Mesendoderm (in vitro differentiated cells): ENCODE measurements at regions not wholly inside any gene's neighbourhood (a gene's known extent, or its start where the extent isn't known, plus 50 kb on each side); places are given as distances from the start of the nearest gene placed in this dataset.
A peak's percentile ranks its signal among the peaks of the same experiment; 100 is the strongest.

Source experiments
- DNase-seq: peaks from one replicate; pipeline ENCODE4 v3.0.0; 2013
- H2AK5ac ChIP-seq: 2 replicates; pipeline ENCODE4 v1.6.1; 2013; ENCODE audit warnings: low read length, inconsistent platforms
- H2BK120ac ChIP-seq: 2 replicates; pipeline ENCODE4 v1.6.1; 2013; ENCODE audit warnings: low read depth, mild to moderate bottlenecking, low read length, moderate library complexity, mixed read lengths
- H2BK15ac ChIP-seq: replicated peaks from 2 replicates; pipeline ENCODE4 v1.6.1; 2013; ENCODE audit warnings: low read depth, mild to moderate bottlenecking, moderate library complexity
- H2BK5ac ChIP-seq: 2 replicates; pipeline ENCODE4 v1.6.1; 2013; ENCODE audit warnings: low read length, inconsistent platforms
- H3K18ac ChIP-seq: 2 replicates; pipeline ENCODE4 v1.6.1; 2013; ENCODE audit warnings: mild to moderate bottlenecking, low read length, mixed read lengths
- H3K23ac ChIP-seq: one replicate; pipeline ENCODE4 v1.6.1; 2013; ENCODE audit warnings: low read length
- H3K27ac ChIP-seq: 2 replicates; pipeline ENCODE4 v1.5.1; 2013; ENCODE audit warnings: low read depth, mild to moderate bottlenecking, inconsistent platforms, low read length, moderate library complexity
- H3K27me3 ChIP-seq: 2 replicates; pipeline ENCODE4 v1.6.1; 2013; ENCODE audit warnings: low read length, control low read depth, mild to moderate bottlenecking, inconsistent platforms; ENCODE audit not compliant: insufficient read depth, poor library complexity
- H3K36me3 ChIP-seq: 2 replicates; pipeline ENCODE4 v1.6.1; 2013; ENCODE audit warnings: low read length, inconsistent platforms; ENCODE audit not compliant: control insufficient read depth, insufficient read depth
- H3K4ac ChIP-seq: one replicate; pipeline ENCODE4 v1.6.1; 2013; ENCODE audit warnings: low read depth, mild to moderate bottlenecking, low read length, moderate library complexity
- H3K4me1 ChIP-seq: 2 replicates; pipeline ENCODE4 v1.6.1; 2013; ENCODE audit warnings: low read depth, low read length, inconsistent platforms; ENCODE audit not compliant: control insufficient read depth
- H3K4me2 ChIP-seq: 2 replicates; pipeline ENCODE4 v1.6.1; 2013; ENCODE audit warnings: low read length
- H3K4me3 ChIP-seq: 2 replicates; pipeline ENCODE4 v1.5.1; 2013; ENCODE audit warnings: mild to moderate bottlenecking, low read length
- H3K56ac ChIP-seq: one replicate; pipeline ENCODE4 v1.6.1; 2013; ENCODE audit warnings: low read length
- H3K79me1 ChIP-seq: 2 replicates; pipeline ENCODE4 v1.6.1; 2013; ENCODE audit warnings: low read length, inconsistent platforms
- H3K79me2 ChIP-seq: 2 replicates; pipeline ENCODE4 v1.6.1; 2013; ENCODE audit warnings: mild to moderate bottlenecking, low read length; ENCODE audit not compliant: control insufficient read depth, insufficient read depth
- H3K9ac ChIP-seq: 2 replicates; pipeline ENCODE4 v1.6.1; 2013; ENCODE audit warnings: low read length, inconsistent platforms
- H4K5ac ChIP-seq: one replicate; pipeline ENCODE4 v1.6.1; 2013; ENCODE audit warnings: low read length
- H4K8ac ChIP-seq: one replicate; pipeline ENCODE4 v1.6.1; 2013; ENCODE audit warnings: low read depth, mild to moderate bottlenecking, control low read depth, low read length, moderate library complexity
- WGBS: extraction: QIAGEN DNeasy Blood & Tissue Kit; methylation state at CpG from one replicate; pipeline ENCODE4 v1.1.7; 2013; ENCODE audit warnings: low lambda C conversion rate, missing lambda C conversion rate; ENCODE audit not compliant: insufficient coverage; ENCODE audit errors: extremely low coverage; 5-methylcytosine and 5-hydroxymethylcytosine counted together

DNA sequence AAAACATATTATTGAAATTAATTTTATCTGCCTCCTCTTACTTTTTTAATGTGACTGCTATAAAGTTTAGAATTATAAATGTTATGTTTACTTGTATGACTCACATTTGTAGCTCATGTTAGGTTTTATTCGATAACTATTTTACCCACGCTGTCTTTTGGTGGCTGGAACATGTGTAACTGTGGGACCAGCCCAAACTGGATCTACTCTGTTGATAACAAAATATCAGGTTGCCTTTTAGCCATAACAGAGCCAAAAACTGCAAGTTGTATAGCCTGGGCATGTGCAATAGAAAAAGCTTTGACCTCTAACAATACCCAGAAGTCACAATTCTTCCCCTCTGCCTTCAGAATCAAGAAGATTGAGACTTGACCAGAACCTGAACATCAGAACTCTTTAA, 356.5 kb downstream of the PRELID2 start:
- H3K4me2 ChIP-seq, result no peak overlapping the region
- no peaks in the 10 kb centered on the region for H3K79me1 ChIP-seq
- no peaks in the 10 kb centered on the region for H3K27me3 ChIP-seq
- H3K9ac ChIP-seq, result no peak overlapping the region
- no peak overlapping the region for H2BK120ac ChIP-seq
- no peak overlapping the region for H4K5ac ChIP-seq
- H3K4me3 ChIP-seq, result no peak overlapping the region
- no peak overlapping the region for H2BK5ac ChIP-seq
- no peak overlapping the region for H4K8ac ChIP-seq
- WGBS, result no CpG with 5 or more reads among the region's 2 CpGs
- H3K27ac ChIP-seq, result no peak overlapping the region
- H3K23ac ChIP-seq, result no peak overlapping the region
- no peak for DNase-seq
- no peak overlapping the region for H3K18ac ChIP-seq
- H3K79me2 ChIP-seq, result no peaks in the 10 kb centered on the region
- H3K4ac ChIP-seq, result no peak overlapping the region
- no peak overlapping the region for H2AK5ac ChIP-seq
- H3K4me1 ChIP-seq, result no peaks in the 10 kb centered on the region
- H3K36me3 ChIP-seq, result no peaks in the 10 kb centered on the region
- H3K56ac ChIP-seq, result no peak overlapping the region
- H2BK15ac ChIP-seq, result no peak overlapping the region

DNA sequence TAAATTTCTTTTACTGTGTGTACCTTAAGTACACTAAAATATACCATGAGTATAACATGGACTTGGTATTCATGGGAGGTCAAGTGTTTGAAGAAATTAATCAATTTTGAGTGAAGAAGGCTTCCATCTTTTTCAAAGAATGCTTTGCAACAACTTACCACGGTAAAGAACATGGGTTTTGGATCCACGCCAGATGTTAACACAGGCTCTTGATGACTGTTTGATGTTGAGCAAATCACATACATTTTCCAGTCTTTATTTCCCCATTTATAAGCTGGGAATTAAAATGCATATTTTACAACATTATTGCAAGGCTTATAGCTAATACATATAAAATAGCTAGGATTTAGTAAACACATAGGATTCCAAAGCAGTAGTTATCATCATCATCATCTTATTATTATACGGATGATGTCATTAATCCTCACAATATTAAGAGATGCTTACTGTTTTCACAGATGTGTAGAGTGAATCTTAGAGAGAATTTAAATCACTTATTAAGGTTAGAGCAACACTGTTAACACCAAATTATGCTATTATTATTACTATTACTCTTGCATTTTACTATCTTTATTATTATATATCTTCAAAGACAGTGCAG, 362.0 kb downstream of the PRELID2 start:
- Histone ChIP-seq H2BK120ac (no peak overlapping the region), H3K23ac (no peak overlapping the region), H3K4ac (no peak overlapping the region), H4K8ac (no peak overlapping the region), H3K36me3 (no peaks in the 10 kb centered on the region), H3K79me1 (no peaks in the 10 kb centered on the region), H3K4me2 (no peak overlapping the region), H3K79me2 (no peaks in the 10 kb centered on the region), H2AK5ac (no peak overlapping the region), H3K56ac (no peak overlapping the region), H3K4me3 (no peak overlapping the region), H3K9ac (no peak overlapping the region), H3K27ac (no peak overlapping the region), H3K27me3 (no peaks in the 10 kb centered on the region), H3K18ac (no peak overlapping the region), H3K4me1 (peaks cover 2% of the 10 kb centered on the region), H2BK5ac (no peak overlapping the region), H4K5ac (no peak overlapping the region), H2BK15ac (no peak overlapping the region)
- WGBS, result no CpG with 5 or more reads among the region's 3 CpGs
- no peak for DNase-seq

- Histone ChIP-seq H3K4me3 (no peak overlapping the region), H2BK15ac (no peak overlapping the region), H4K5ac (no peak overlapping the region), H4K8ac (no peak overlapping the region), H3K36me3 (no peaks in the 10 kb centered on the region), H3K79me2 (no peaks in the 10 kb centered on the region), H3K27ac (no peak overlapping the region), H2AK5ac (no peak overlapping the region), H2BK5ac (no peak overlapping the region), H3K79me1 (no peaks in the 10 kb centered on the region), H3K56ac (no peak overlapping the region), H3K9ac (no peak overlapping the region), H3K27me3 (no peaks in the 10 kb centered on the region), H3K18ac (peak overlapping the region; percentile 39), H3K4me2 (no peak overlapping the region), H3K23ac (no peak overlapping the region), H2BK120ac (no peak overlapping the region), H3K4ac (no peak overlapping the region), H3K4me1 (peaks cover 2% of the 10 kb centered on the region)
- peak; percentile 61 for DNase-seq
- no CpG with 5 or more reads among the region's 1 CpG for WGBS
Observed at GRCh38 chr5:145471831-145472612, 363.1 kb downstream of the PRELID2 start.

GRCh38 chr5:145471026-145471425, 364.1 kb downstream of the PRELID2 start:
- H2AK5ac ChIP-seq, result no peak overlapping the region
- H3K79me1 ChIP-seq, result no peaks in the 10 kb centered on the region
- no peak overlapping the region for H3K4ac ChIP-seq
- H3K36me3 ChIP-seq, result no peaks in the 10 kb centered on the region
- no peak overlapping the region for H3K56ac ChIP-seq
- H2BK120ac ChIP-seq, result no peak overlapping the region
- no peak overlapping the region for H3K4me3 ChIP-seq
- no peaks in the 10 kb centered on the region for H3K79me2 ChIP-seq
- H3K27ac ChIP-seq, result no peak overlapping the region
- no peak for DNase-seq
- no peak overlapping the region for H3K9ac ChIP-seq
- no peak overlapping the region for H4K8ac ChIP-seq
- H3K27me3 ChIP-seq, result no peaks in the 10 kb centered on the region
- no peak overlapping the region for H3K4me2 ChIP-seq
- H2BK15ac ChIP-seq, result no peak overlapping the region
- H4K5ac ChIP-seq, result no peak overlapping the region
- peaks cover 2% of the 10 kb centered on the region for H3K4me1 ChIP-seq
- H3K23ac ChIP-seq, result no peak overlapping the region
- no peak overlapping the region for H2BK5ac ChIP-seq
- no peak overlapping the region for H3K18ac ChIP-seq

DNA sequence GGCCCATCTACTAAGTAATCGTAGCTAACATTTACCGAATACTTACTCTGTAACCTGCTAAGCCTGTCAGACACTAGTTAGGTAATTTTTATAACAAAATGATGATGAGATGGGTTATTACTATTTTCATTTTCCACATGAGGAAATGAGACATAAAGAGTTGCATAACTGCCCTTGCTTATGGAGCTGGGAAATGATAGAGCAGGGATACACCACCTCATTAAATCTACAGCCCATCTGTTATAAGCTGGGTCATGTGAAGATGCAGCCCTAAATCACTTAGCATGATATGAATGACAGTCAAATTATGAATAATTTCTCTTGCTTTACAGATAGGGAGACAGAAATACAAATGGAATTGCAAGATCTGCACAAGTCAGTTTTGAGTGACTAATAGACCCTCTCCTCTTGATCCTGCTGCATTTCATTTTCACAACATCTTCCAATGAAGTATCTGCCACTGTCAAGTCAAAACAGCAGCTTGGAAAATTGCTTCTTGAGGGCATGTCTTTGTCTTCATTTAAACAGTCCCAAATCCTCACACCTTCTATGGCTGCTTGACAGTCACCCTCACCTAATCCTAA, 364.7 kb downstream of the PRELID2 start:
- Histone ChIP-seq H2AK5ac (no peak overlapping the region), H3K18ac (no peak overlapping the region), H3K9ac (no peak overlapping the region), H2BK120ac (no peak overlapping the region), H3K23ac (no peak overlapping the region), H4K8ac (no peak overlapping the region), H3K27ac (no peak overlapping the region), H3K56ac (no peak overlapping the region), H3K79me1 (no peaks in the 10 kb centered on the region), H3K4me3 (no peak overlapping the region), H3K27me3 (no peaks in the 10 kb centered on the region), H2BK5ac (no peak overlapping the region), H3K4me2 (no peak overlapping the region), H2BK15ac (no peak overlapping the region), H3K4me1 (peaks cover 2% of the 10 kb centered on the region), H4K5ac (no peak overlapping the region), H3K4ac (no peak overlapping the region), H3K79me2 (no peaks in the 10 kb centered on the region), H3K36me3 (no peaks in the 10 kb centered on the region)
- no CpG with 5 or more reads among the region's 2 CpGs for WGBS
- no peak for DNase-seq
